M059J (cell line): ENCODE measurements at regions not wholly inside any gene's neighbourhood (a gene's known extent, or its start where the extent isn't known, plus 50 kb on each side); places are given as distances from the start of the nearest gene placed in this dataset.
"Not testable (repeated sequence)": the region's sequence is repeated elsewhere in the genome, so short reads cannot be mapped to it uniquely, and the experiment has no call there.

ENCODE experiments used
- DNase-seq: peaks from one replicate; pipeline ENCODE4 v3.0.0-alpha.2; 2012; ENCODE audit warnings: low read depth

GRCh38 chr22:21150863-21151262, 105.1 kb downstream of the LRRC74B start:
- not testable (repeated sequence) for DNase-seq

DNA sequence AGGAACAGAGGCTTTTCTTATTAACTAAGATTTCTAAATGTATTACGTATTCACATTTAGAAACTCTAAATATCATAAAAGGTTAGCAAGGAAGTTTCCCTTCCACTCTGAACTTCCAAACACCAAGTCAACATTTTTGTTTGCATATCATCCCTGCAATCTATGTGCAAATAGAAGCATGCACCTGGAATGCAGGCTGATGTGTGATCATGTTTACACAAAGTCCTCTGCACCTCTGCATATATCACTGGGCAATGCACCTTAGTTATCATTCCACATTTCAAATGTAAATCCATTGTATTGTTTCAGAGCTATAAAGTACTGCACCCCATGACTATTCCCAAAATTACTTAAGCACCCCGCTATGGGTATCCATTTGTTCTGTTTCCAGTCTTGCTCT, 142.1 kb downstream of the LRRC74B start:
- DNase-seq = not testable (repeated sequence)

DNA sequence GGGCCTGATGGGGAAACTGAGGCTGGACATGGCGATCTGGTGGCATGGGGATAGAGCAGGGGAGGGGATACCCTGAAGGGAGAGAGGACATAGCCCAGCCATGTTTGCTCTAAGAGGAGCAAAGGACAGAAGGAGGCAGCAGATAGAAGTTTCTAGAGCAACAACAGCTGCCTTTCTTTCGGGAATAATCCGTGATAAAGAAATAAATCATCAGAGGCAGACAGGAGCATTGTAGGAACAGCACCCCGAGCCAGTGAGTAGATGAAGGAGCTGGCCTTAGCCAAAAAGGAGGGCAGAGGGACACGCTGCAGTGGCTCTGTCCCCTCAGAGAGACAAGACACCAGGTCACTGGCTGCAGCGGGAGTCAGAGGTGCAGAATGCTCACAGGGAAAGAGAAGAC, 166.3 kb downstream of the LRRC74B start:
- DNase-seq = not testable (repeated sequence)

GRCh38 chr22:21215973-21216731, 167.4 kb upstream of the RIMBP3B start:
- peak; percentile 2 for DNase-seq

DNA sequence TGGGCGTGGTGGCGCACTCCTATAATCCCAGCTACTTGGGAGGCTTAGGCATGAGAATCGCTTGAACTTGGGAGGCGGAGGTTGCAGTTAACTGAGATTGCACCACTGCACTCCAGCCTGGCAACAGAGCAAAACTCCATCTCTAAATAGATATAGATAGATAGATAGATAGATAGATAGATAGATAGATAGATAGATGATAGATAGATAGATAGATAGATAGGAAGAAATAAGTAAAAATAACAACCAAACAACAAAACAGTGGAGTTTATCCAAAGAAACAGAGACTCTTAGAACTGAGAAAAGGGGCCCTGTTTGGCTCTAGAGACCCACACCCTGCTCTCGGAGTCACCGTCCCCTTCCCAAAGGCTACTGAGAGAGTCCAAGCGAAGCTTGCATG, 158.7 kb upstream of the RIMBP3B start:
- DNase-seq = not testable (repeated sequence)

DNA sequence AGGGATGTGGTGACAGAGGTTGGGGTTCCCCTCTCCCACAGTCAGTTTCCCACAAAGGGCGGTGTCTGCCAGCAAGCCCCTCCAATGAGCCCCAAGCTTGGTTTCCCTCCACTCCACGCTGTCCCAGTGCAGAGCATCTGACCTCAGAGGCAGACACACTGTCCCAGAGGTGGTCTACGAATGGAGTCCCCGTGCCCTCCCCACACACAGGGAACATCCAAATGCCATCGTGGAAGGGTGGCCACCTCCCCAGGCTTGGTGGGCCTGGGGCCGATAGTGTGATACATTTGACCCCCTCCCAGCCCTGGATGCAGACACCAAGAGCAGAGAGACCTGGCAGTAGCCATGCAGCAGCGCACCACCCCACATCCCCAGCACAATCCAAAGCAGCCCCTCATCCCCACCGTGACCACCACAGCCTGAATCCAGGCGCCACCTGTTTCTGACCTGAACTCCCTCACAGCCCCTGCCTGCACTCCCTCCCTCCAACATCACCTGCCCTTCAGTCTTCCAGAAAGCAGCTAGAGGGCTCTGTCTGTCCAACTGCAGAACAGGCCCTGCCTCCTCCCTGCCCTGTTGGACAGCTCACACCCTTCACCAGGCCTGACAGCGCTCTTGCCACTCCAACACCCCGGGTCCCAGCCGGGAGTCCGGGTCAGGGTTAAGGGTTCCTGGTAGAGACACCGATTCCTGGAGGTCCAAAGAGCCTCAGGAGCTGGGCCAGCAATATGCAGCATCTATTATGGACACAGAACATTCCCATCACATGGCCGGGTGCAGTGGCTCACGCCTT, 156.5 kb upstream of the RIMBP3B start:
- not testable (repeated sequence) for DNase-seq

DNA sequence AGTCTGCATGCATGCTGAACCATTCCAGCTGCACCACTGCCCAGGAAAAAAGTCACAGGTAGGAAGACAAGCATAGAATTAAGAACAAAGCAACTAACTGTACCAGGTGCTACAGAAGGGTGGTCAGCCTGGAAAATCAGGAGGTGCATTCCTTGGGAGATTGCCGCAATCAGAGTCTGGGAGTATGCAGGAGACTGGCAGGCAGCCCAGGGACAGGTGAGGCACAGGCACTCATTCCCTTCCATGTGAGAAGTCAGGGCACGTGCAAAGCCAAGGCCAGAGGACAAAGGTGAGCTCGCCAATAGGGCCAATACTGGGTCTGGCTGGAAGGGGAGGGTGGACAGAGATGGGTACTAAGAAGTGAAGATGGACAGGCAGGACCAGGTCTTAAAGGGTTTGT, 132.1 kb upstream of the RIMBP3B start:
- DNase-seq = not testable (repeated sequence)

- not testable (repeated sequence) for DNase-seq
These were observed 100.9 kb upstream of the RIMBP3B start for GRCh38 chr22:21282646-21283045.

DNA sequence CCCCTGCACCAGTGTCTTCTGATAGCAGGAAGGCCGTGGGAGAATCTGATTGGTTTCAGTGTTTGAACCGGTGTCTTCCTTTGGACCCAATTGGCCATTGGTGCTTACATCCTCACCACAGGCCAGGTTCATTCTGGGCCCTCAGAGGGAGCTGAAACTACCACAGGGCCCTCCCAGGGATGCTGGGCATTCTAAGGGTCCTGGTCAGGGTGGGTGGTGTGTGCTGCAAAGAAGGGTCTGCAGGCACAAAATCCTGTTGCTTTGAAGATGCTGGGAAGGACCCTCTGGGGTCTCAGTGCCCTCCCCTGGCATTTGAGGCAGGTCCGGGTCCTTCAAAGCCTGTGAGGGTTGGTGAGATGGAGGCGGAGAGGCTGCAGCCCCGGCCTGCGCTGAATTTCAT, 89.8 kb upstream of the RIMBP3B start:
- not testable (repeated sequence) for DNase-seq

GRCh38 chr22:21327629-21328028, 55.9 kb upstream of the RIMBP3B start:
- DNase-seq = not testable (repeated sequence)
